ENCODE measurements at regions not wholly inside any gene's neighbourhood (a gene's known extent, or its start where the extent isn't known, plus 50 kb on each side); places are given as distances from the start of the nearest gene placed in this dataset.

DNA sequence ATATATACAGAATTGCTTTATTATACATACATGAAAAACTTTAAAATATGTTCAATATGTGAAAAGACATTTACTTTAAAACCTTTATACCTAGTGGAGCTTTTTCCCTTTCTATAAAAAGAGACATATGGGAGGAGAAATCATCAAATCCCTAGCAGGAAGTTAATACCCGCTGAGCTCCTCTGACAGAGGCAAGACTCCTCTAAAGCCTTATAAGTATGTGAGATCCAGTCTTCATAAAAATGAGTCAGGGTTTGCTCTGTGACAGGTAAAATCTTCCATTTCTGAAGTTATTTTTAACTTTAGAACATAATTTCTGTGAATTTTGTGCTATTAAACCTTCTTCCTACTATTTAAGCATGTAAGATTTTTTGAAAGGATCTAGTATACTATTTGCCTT is 634.4 kb upstream of the AADAT start:
- TF ChIP-seq, protein P1, sequence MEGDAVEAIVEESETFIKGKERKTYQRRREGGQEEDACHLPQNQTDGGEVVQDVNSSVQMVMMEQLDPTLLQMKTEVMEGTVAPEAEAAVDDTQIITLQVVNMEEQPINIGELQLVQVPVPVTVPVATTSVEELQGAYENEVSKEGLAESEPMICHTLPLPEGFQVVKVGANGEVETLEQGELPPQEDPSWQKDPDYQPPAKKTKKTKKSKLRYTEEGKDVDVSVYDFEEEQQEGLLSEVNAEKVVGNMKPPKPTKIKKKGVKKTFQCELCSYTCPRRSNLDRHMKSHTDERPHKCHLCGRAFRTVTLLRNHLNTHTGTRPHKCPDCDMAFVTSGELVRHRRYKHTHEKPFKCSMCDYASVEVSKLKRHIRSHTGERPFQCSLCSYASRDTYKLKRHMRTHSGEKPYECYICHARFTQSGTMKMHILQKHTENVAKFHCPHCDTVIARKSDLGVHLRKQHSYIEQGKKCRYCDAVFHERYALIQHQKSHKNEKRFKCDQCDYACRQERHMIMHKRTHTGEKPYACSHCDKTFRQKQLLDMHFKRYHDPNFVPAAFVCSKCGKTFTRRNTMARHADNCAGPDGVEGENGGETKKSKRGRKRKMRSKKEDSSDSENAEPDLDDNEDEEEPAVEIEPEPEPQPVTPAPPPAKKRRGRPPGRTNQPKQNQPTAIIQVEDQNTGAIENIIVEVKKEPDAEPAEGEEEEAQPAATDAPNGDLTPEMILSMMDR (IDR thresholded peaks at IDR 0.05; ENCODE audit: extremely low read depth in 1 of 2, insufficient read depth in 1 of 2, low read depth in 1 of 2, low read length in 2 of 2), result no peak
- TF ChIP-seq POLR2AphosphoS5 (IDR thresholded peaks at IDR 0.05; ENCODE audit: insufficient read depth, low read depth, low read length) (no peak), MYC (IDR thresholded peaks at IDR 0.05; ENCODE audit: low read depth, low read length) (no peak), POLR2A (IDR thresholded peaks at IDR 0.05; ENCODE audit: low read depth, low read length) (no peak), EZH2 (IDR thresholded peaks at IDR 0.05; ENCODE audit: borderline replicate concordance, low read depth, low read length, severe bottlenecking) (no peak), GATA2 (IDR thresholded peaks at IDR 0.05; ENCODE audit: insufficient read depth, insufficient read length, low read depth, low read length) (no peak), JUN (IDR thresholded peaks at IDR 0.05; ENCODE audit: borderline replicate concordance, insufficient read depth, insufficient read length, low read depth) (no peak)
- TF ChIP-seq, protein P2, sequence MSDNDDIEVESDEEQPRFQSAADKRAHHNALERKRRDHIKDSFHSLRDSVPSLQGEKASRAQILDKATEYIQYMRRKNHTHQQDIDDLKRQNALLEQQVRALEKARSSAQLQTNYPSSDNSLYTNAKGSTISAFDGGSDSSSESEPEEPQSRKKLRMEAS (IDR thresholded peaks at IDR 0.05; ENCODE audit: insufficient read depth, insufficient read length), result no peak
